Activated CD4-positive, alpha-beta T cell treated with anti-CD3 and anti-CD28 coated beads, Interleukin-2, Interleukin-4, amounts not matched to agents 100 ng/mL and 50 ng/mL, durations not matched to agents 16 hours and 8 hours (primary cell): ENCODE measurements at regions not wholly inside any gene's neighbourhood (a gene's known extent, or its start where the extent isn't known, plus 50 kb on each side); places are given as distances from the start of the nearest gene placed in this dataset.
"Not testable (repeated sequence)": the region's sequence is repeated elsewhere in the genome, so short reads cannot be mapped to it uniquely, and the experiment has no call there.

Experiments
- DNase-seq: peaks from one replicate; pipeline ENCODE4 v3.0.0-alpha.2; 2020; ENCODE audit warnings: low spot score

DNA sequence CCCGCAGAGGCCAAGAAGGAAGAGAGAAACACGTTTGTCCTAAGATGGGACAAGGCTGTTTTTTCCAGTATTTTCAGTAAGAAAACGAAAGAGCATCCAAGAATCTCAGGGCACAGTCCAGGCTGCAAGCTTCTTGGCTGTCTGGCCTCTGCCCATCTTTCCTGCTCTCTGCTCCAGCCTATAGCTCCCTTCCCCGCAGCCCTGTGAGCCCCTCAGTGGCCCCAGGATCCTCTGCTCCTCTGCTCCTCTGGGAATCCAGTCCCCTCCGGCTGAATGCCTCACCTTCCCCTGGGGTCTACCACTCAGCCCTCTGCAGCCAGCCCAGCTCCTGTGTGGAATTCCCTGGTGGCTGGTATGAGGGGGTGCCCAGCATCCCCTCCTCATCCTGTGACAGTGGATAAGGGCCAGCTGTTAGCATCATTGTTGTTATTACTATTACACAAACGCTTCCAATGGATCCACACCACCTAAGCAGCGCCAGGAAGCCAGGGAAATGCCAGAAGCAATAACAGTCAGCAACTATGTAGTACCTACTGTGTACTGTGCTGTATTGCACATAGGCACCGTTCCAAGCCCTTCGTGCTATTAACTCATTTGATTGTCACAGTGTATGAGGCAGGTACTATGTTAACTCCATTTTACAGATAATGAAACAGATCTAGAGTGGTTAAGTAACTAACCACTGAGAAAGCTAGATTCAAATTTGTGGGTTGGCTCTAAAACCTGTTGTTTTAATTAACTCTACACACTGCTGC, 60.3 kb upstream of the PTPN1 start:
- DNase-seq: no peak

GRCh38 chr20:50450493-50450826, 59.7 kb upstream of the PTPN1 start:
- no peak for DNase-seq

GRCh38 chr20:50450881-50451752, 59.1 kb upstream of the PTPN1 start:
- DNase-seq: no peak

DNA sequence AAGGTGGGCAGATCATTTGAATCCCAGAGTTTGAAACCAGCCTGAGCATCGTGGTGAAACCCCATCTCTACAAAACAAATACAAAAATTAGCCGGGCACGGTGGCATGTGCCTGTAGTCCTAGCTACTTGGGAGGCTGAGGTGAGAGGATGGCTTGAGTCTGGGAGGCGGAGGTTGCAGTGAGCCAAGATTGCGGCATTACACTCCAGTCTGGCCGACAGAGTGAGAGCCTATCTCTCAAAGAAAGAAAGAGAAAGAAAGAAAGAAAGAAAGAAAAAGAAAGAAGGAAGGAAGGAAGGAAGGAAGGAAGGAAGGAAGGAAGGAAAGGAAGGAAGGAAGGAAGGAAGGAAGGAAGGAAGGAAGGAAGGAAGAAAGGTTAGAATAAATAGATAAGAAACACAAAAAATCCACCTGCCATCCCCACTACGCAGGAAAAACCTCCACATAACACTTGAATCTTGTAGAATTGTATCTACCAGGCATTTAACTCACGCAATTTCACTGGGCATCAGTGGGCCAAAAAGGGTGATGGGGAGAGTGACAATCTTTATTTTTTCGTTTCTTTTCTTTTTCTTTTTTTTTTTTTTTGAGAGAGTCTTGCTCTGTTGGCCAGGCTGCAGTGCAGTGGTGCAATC, 58.3 kb upstream of the PTPN1 start:
- DNase-seq: not testable (repeated sequence)

- no peak for DNase-seq
These were observed 56.5 kb upstream of the PTPN1 start for GRCh38 chr20:50453533-50454244.

DNA sequence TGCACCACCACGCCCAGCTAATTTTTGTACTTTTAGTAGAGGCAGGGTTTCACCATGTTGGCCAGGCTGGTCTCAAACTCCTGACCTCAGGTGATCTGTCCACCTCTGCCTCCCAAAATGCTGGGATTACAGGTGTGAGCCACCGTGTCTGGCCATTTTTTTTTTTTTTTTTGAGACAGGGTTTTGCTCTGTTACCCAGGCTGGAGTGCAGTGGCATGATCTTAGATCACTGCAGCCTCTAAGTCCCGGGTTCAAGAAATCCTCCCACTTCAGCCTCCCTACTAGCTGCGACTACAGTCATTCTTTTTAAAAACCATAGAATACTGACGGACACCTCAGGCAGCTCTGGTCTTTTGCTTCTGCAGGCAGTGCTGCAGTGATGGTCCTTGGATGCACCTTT, 54.9 kb upstream of the PTPN1 start:
- not testable (repeated sequence) for DNase-seq

DNA sequence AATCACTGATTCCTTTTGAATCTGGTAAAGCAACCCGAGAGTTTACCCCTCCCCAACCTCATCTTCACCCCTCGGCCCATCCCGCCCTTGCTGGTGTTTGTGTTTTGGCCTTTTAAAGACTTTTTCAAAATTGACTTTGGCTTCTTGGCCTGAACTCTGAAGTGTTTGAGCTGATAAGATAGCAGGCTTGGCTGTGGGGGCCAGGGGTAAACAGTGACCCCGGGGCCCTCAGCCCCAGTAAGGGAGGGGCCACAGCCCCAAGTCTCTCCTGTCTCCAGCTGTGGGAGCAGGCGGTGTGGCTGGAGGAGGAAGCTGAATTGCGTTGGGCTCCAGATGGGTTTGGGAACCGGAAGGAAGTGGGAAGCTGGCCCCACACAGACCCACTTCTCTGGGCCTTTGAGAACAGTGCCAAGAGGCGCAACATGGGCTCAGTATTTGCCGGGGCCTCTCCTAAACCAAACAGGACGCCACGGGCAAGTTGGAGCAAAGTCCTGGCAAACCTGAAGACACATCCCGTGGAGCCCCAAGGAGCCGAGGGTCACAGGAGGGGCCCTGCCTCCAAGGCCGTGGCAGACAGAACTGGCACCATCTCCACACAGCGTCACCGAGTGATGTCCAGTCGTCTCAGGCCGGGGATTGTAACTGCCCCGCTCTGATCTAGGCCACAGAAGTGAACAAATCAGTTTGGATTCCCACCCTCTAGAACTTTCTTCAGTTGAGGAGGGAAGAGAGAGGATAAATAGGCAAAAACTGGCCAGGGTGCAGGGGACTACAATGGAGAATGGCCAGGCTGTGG, 54.3 kb upstream of the PTPN1 start:
- DNase-seq: no peak

- no peak for DNase-seq
These were observed 53.5 kb upstream of the PTPN1 start for GRCh38 chr20:50456452-50457324.

- no peak for DNase-seq
These were observed 50.9 kb upstream of the PTPN1 start for GRCh38 chr20:50459124-50459918.

GRCh38 chr20:50460115-50460607, 50.0 kb upstream of the PTPN1 start:
- DNase-seq: no peak
